IPS-18c (cell line): ENCODE measurements at regions not wholly inside any gene's neighbourhood (a gene's known extent, or its start where the extent isn't known, plus 50 kb on each side); places are given as distances from the start of the nearest gene placed in this dataset.

ENCODE experiments used
- H3K4me3 ChIP-seq: 2 replicates; pipeline ENCODE4 v1.7.0; 2013; ENCODE audit warnings: low read depth, mild to moderate bottlenecking, low read length, moderate library complexity; ENCODE audit not compliant: insufficient read depth
- H3K9me3 ChIP-seq: one replicate; pipeline ENCODE4 v1.6.1; 2013; ENCODE audit warnings: mild to moderate bottlenecking, low read length, moderate library complexity; ENCODE audit not compliant: control insufficient read depth, insufficient read depth

GRCh38 chr4:30903502-30904214, 183.5 kb downstream of the PCDH7 start:
- no peaks in the 10 kb centered on the region for H3K9me3 ChIP-seq
- no peak overlapping the region for H3K4me3 ChIP-seq

GRCh38 chr4:30904215-30904555, 184.0 kb downstream of the PCDH7 start:
- Histone ChIP-seq H3K4me3 (no peak overlapping the region), H3K9me3 (no peaks in the 10 kb centered on the region)

GRCh38 chr4:30904588-30904987, 184.4 kb downstream of the PCDH7 start:
- H3K9me3 ChIP-seq = no peaks in the 10 kb centered on the region
- H3K4me3 ChIP-seq = no peak overlapping the region

GRCh38 chr4:30912098-30912714, 192.0 kb downstream of the PCDH7 start:
- H3K4me3 ChIP-seq = no peak overlapping the region
- no peaks in the 10 kb centered on the region for H3K9me3 ChIP-seq

GRCh38 chr4:30916337-30917274, 196.4 kb downstream of the PCDH7 start:
- H3K9me3 ChIP-seq = no peaks in the 10 kb centered on the region
- no peak overlapping the region for H3K4me3 ChIP-seq

- no peak overlapping the region for H3K4me3 ChIP-seq
- H3K9me3 ChIP-seq = no peaks in the 10 kb centered on the region
These were observed 197.8 kb downstream of the PCDH7 start for GRCh38 chr4:30917946-30918345.

GRCh38 chr4:30919458-30919857, 199.3 kb downstream of the PCDH7 start:
- Histone ChIP-seq H3K4me3 (no peak overlapping the region), H3K9me3 (no peaks in the 10 kb centered on the region)

- no peaks in the 10 kb centered on the region for H3K9me3 ChIP-seq
- H3K4me3 ChIP-seq = no peak overlapping the region
These were observed 199.9 kb downstream of the PCDH7 start for GRCh38 chr4:30920043-30920442.

GRCh38 chr4:30922625-30923024, 202.5 kb downstream of the PCDH7 start:
- Histone ChIP-seq H3K4me3 (no peak overlapping the region), H3K9me3 (no peaks in the 10 kb centered on the region)

GRCh38 chr4:30924495-30924894, 204.3 kb downstream of the PCDH7 start:
- no peak overlapping the region for H3K4me3 ChIP-seq
- no peaks in the 10 kb centered on the region for H3K9me3 ChIP-seq

GRCh38 chr4:30929649-30930048, 209.5 kb downstream of the PCDH7 start:
- H3K4me3 ChIP-seq = no peak overlapping the region
- H3K9me3 ChIP-seq = no peaks in the 10 kb centered on the region

- no peak overlapping the region for H3K4me3 ChIP-seq
- H3K9me3 ChIP-seq = no peaks in the 10 kb centered on the region
These were observed 210.1 kb downstream of the PCDH7 start for GRCh38 chr4:30930276-30930675.

GRCh38 chr4:30932581-30932980, 212.4 kb downstream of the PCDH7 start:
- Histone ChIP-seq H3K4me3 (no peak overlapping the region), H3K9me3 (no peaks in the 10 kb centered on the region)

GRCh38 chr4:30939069-30939468, 218.9 kb downstream of the PCDH7 start:
- H3K4me3 ChIP-seq = no peak overlapping the region

GRCh38 chr4:30939684-30940083, 219.5 kb downstream of the PCDH7 start:
- no peak overlapping the region for H3K4me3 ChIP-seq
- no peaks in the 10 kb centered on the region for H3K9me3 ChIP-seq

More at GRCh38 chr4:30939069-30939468, 218.9 kb downstream of the PCDH7 start:
- H3K9me3 ChIP-seq = no peaks in the 10 kb centered on the region

GRCh38 chr4:30941641-30942040, 221.5 kb downstream of the PCDH7 start:
- no peaks in the 10 kb centered on the region for H3K9me3 ChIP-seq
- no peak overlapping the region for H3K4me3 ChIP-seq

- no peaks in the 10 kb centered on the region for H3K9me3 ChIP-seq
- H3K4me3 ChIP-seq = no peak overlapping the region
These were observed 223.2 kb downstream of the PCDH7 start for GRCh38 chr4:30943356-30943755.

GRCh38 chr4:30945586-30945985, 225.4 kb downstream of the PCDH7 start:
- H3K4me3 ChIP-seq = no peak overlapping the region
- no peaks in the 10 kb centered on the region for H3K9me3 ChIP-seq
